T-cell (primary cell): ENCODE measurements at regions not wholly inside any gene's neighbourhood (a gene's known extent, or its start where the extent isn't known, plus 50 kb on each side); places are given as distances from the start of the nearest gene placed in this dataset.
A peak's percentile ranks its signal among the peaks of the same experiment; 100 is the strongest.

Source experiments
- ATAC-seq, 4 experiments: fragments of 200-7000 bp in 3 of 4; fragments of 150-1000 bp in 1 of 4; cut with Tn5 transposase; replicated peaks in 1 of 4; 1 replicate in 3 of 4; 2 replicates in 1 of 4; pipeline ENCODE4 v1.10.0; 2021; ENCODE audit warnings: moderate library complexity in 3 of 4, mild to moderate bottlenecking in 2 of 4, moderate number of reproducible peaks in 1 of 4
- CTCF ChIA-PET, 2 donors: fragments of 300-600 bp; sonication (Branson Sonifier 250); formaldehyde crosslinking; loops; one replicate each; lab custom pipeline; 2022; ENCODE audit warnings: antibody characterized with exemption in 2 of 2; lab: Charles Lee
- POLR2A ChIA-PET, 2 donors: fragments of 300-600 bp; sonication (Branson Sonifier 250); formaldehyde crosslinking; loops; one replicate each; lab custom pipeline; 2022; ENCODE audit warnings: antibody characterized with exemption in 2 of 2; lab: Charles Lee
- DNase-seq, 35 experiments: peaks; one replicate each; pipeline versions ENCODE4 v3.0.0 to v3.0.0-alpha.2; 2013 to 2023
- H3K27ac ChIP-seq: one replicate; pipeline ENCODE4 v1.5.1; 2013; ENCODE audit warnings: low read length
- H3K27me3 ChIP-seq, 2 experiments: replicated peaks in 1 of 2; 1 replicate in 1 of 2; 2 replicates in 1 of 2; pipeline versions ENCODE4 v1.6.1 to v1.7.0; 2013; ENCODE audit warnings: low read length in 1 of 2, mixed read lengths in 1 of 2; ENCODE audit not compliant: control insufficient read depth in 2 of 2, insufficient read depth in 2 of 2; ENCODE audit errors: extremely low read depth in 1 of 2
- H3K36me3 ChIP-seq, 2 donors: 1 replicate in 1 of 2; 2 replicates in 1 of 2; pipeline versions ENCODE4 v1.6.1 to v1.7.0; 2013; ENCODE audit warnings: low read length in 1 of 2; ENCODE audit not compliant: control insufficient read depth in 2 of 2, insufficient read depth in 1 of 2; ENCODE audit errors: extremely low read depth in 1 of 2
- H3K4me1 ChIP-seq, 2 experiments: 1 replicate in 1 of 2; 2 replicates in 1 of 2; pipeline versions ENCODE4 v1.6.1 to v1.7.0; 2013; ENCODE audit warnings: low read length in 2 of 2, mixed read lengths in 1 of 2; ENCODE audit not compliant: insufficient read depth in 2 of 2, control insufficient read depth in 1 of 2; ENCODE audit errors: extremely low read depth in 1 of 2
- H3K4me3 ChIP-seq, 2 donors: 1 replicate in 1 of 2; 2 replicates in 1 of 2; pipeline versions ENCODE4 v1.5.1 to v1.7.0; 2013; ENCODE audit warnings: mild to moderate bottlenecking in 2 of 2, low read length in 1 of 2, moderate library complexity in 1 of 2; ENCODE audit not compliant: control insufficient read depth in 1 of 2; ENCODE audit errors: extremely low read depth in 1 of 2
- H3K9me3 ChIP-seq: 2 replicates; pipeline ENCODE4 v1.7.0; 2013
- H3K27ac Mint-ChIP-seq, 2 donors: one replicate each; pipeline ENCODE4 v1.8.0; 2020 to 2021; ENCODE audit warnings: mild to moderate bottlenecking in 2 of 2, mixed read lengths in 2 of 2
- H3K27me3 Mint-ChIP-seq, 2 donors: one replicate each; pipeline ENCODE4 v1.8.0; 2021 to 2022; ENCODE audit warnings: mixed read lengths in 2 of 2
- H3K36me3 Mint-ChIP-seq: one replicate; pipeline ENCODE4 v1.8.0; 2021; ENCODE audit warnings: mixed read lengths
- H3K4me1 Mint-ChIP-seq, 3 donors: one replicate each; pipeline ENCODE4 v1.8.0; 2020 to 2022; ENCODE audit warnings: mixed read lengths in 3 of 3, mild to moderate bottlenecking in 1 of 3
- H3K4me3 Mint-ChIP-seq, 3 donors: one replicate each; pipeline ENCODE4 v1.8.0; 2020 to 2022; ENCODE audit warnings: mild to moderate bottlenecking in 3 of 3, mixed read lengths in 3 of 3, moderate library complexity in 3 of 3
- H3K9me3 Mint-ChIP-seq, 3 donors: one replicate each; pipeline ENCODE4 v1.8.0; 2020 to 2022; ENCODE audit warnings: mixed read lengths in 3 of 3
- WGBS: methylation state at CpG from one replicate; pipeline ENCODE4 v1.1.5; 2013; ENCODE audit warnings: missing lambda C conversion rate; ENCODE audit not compliant: insufficient coverage; 5-methylcytosine and 5-hydroxymethylcytosine counted together

DNA sequence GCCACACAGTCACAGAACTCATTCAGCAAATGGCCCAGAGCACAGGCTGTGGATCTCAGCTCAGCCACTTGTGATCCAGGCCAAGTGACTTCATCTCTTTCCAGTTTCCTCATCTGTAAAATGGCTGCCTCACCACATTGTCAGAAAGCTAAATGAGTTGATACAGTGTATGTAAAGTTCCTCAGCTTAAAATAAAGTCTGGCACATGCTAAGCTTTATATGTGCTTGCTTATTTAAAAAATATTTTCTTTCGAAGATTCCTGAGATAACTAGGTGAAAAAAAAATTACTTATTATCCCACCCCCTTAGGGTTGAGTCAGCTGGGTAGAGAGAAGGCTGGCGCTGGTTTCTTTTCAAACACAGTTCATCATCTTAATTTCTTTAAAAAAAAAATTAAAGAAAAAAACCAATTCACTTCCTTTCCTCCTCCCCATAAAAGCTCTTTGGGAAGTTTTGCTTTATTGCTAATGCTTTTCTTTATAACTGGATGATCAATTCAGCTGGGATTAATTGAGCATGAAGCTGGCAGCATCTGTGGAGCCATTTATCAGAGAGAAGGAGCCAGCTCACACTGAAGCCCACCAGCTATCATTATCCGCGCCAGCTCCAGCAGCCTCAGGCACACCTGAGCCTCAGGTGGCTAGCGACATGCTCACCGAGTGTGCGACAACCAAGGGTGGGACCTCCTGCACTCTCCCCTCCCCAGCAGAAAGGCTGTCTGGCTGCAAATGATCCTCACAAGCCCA lies 354.9 kb downstream of the FOXO1 start:
- Histone ChIP-seq H3K4me3 (no peak overlapping the region), H3K27me3 (peaks cover 0 to 2% of the 10 kb centered on the region in 2 experiments), H3K27ac (no peak overlapping the region), H3K4me1 (peaks cover 17 to 18% of the 10 kb centered on the region in 2 experiments), H3K9me3 (no peaks in the 10 kb centered on the region), H3K36me3 (no peaks in the 10 kb centered on the region)
- Mint-ChIP-seq H3K36me3 (no peaks in the 10 kb centered on the region), H3K9me3 (peaks cover 0 to 5% (median 0%) of the 10 kb centered on the region in 3 donors), H3K4me1 (peaks cover 36 to 50% (median 46%) of the 10 kb centered on the region in 3 donors), H3K27ac (no peak overlapping the region), H3K4me3 (no peak overlapping the region), H3K27me3 (no peaks in the 10 kb centered on the region)
- DNase-seq, result no peak
- CTCF ChIA-PET, result interaction anchor here in 1 of 2 donors (0.6 kb wide), 1 partner anchor 55 kb away, joined by 5 read pairs; no protein-coding TSS in a partner anchor
- POLR2A ChIA-PET, result no interaction called here
- no peak for ATAC-seq
- 97% methylated on average over 5 of the region's 7 CpGs for WGBS

DNA sequence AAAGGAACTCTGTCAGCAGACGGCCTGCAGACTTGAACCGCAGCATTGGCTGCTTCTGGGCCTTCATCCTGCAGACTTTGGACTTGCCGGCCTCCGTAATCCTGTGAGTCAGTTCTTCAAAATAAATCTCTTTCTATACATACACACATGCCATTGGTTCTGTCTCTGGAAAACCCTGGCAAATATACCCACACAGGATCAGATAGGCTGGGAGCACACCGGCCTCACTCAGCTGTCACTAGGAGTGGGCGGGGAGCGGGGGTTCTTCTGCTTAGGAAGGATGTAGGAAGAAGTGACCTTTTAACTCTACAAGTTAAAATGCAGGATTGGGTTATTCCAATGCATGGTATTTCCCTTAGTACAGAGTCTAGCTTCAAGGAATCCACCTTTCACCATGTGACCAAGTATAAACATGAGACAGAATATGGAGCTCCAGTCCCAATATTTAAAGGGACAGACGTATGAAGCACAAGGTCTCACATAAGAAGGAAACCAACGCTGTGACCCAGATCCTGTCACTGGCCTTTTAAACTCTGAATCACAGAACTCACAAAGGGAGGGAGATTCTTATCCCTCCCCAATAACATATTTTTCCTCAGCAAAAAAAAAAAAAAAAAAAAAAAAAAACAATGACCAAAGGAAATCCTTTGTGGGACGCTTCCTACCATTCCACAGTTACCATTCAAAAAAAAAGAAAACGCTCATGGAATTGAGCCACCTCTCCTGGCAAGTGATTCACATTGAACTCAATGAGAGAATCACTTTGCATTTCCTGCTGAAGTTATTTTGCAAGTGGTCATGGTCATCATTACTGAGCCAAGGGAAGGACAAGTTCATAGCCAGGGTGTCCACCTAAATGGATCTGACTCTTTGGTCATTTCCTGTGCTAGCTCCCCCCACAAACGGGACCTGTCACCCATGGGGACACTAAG lies 352.9 kb downstream of the FOXO1 start:
- POLR2A ChIA-PET, result interaction anchor here in 1 of 2 donors (0.7 kb wide), 1 partner anchor 109 kb away, joined by 3 read pairs; no protein-coding TSS in a partner anchor

DNA sequence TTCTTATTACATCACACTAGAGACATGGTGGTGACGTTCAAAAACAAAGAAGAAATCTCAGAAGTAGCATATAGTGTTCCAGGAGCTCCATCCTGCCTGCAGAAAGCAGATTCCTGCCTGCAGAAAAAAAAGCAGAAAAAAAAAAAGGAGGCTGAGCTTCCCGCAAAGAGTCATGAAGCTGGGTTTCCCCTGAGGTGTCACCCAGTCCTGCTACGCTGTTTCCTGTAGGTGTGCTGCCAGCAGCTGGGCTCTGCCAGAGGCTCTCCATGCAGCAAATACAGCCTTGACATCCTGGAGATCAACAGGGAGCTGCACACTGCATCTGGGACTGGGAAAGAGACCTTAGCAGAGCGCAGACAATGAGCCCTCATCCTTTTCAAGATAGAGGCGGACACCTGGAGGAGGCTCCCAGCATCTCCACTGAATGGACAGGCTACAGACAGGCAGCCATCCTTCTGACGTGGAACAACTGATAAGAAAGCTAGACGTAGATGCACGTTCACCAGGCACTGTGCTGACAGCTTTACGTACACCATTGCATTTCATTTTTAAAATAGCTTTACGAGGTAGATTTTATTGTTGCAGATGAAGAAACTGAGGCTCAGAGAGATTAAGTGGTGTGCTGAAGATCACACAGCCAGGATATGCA lies 350.9 kb downstream of the FOXO1 start:
- Histone ChIP-seq H3K27ac (peak overlapping the region; percentile 39), H3K9me3 (no peaks in the 10 kb centered on the region), H3K4me3 (peak overlapping the region in 1 of 2 donors; percentile 12), H3K4me1 (peaks cover 26 to 27% of the 10 kb centered on the region in 2 experiments), H3K36me3 (no peaks in the 10 kb centered on the region), H3K27me3 (no peaks in the 10 kb centered on the region)
- H3K9me3 Mint-ChIP-seq, result no peaks in the 10 kb centered on the region
- POLR2A ChIA-PET, result interaction anchor here (0.6 kb wide), 2 partner anchors 48 to 103 kb away, joined by 3 to 4 read pairs; no protein-coding TSS in a partner anchor
- peak overlapping the region; percentile 67 to 77 for H3K27ac Mint-ChIP-seq
- DNase-seq, result peak in 34 of 35 experiments; percentile 14 to 75 (median 50)
- no peaks in the 10 kb centered on the region for H3K36me3 Mint-ChIP-seq
- peak overlapping the region; percentile 52 to 67 (median 58) for H3K4me3 Mint-ChIP-seq
- 52% methylated on average over 4 of the region's 10 CpGs for WGBS
- peaks cover 56 to 67% (median 64%) of the 10 kb centered on the region in 3 donors for H3K4me1 Mint-ChIP-seq
- ATAC-seq, result peak; percentile 80 to 97 (median 84)
- CTCF ChIA-PET, result no interaction called here
- H3K27me3 Mint-ChIP-seq, result no peaks in the 10 kb centered on the region

More for the DNA sequence above, 352.9 kb downstream of the FOXO1 start:
- no peak overlapping the region for H3K4me3 Mint-ChIP-seq
- CTCF ChIA-PET, result no interaction called here
- Histone ChIP-seq H3K4me1 (peaks cover 23 to 27% of the 10 kb centered on the region in 2 experiments), H3K36me3 (no peaks in the 10 kb centered on the region), H3K9me3 (no peaks in the 10 kb centered on the region), H3K27me3 (peaks cover 0 to 2% of the 10 kb centered on the region in 2 experiments), H3K27ac (no peak overlapping the region), H3K4me3 (no peak overlapping the region)
- H3K27me3 Mint-ChIP-seq, result no peaks in the 10 kb centered on the region
- H3K27ac Mint-ChIP-seq, result peak overlapping the region in 1 of 2 donors; percentile 32
- WGBS, result 97% methylated on average over 5 of the region's 12 CpGs
- H3K9me3 Mint-ChIP-seq, result no peaks in the 10 kb centered on the region
- no peaks in the 10 kb centered on the region for H3K36me3 Mint-ChIP-seq
- DNase-seq, result no peak
- no peak for ATAC-seq
- peaks cover 46 to 56% (median 54%) of the 10 kb centered on the region in 3 donors for H3K4me1 Mint-ChIP-seq

DNA sequence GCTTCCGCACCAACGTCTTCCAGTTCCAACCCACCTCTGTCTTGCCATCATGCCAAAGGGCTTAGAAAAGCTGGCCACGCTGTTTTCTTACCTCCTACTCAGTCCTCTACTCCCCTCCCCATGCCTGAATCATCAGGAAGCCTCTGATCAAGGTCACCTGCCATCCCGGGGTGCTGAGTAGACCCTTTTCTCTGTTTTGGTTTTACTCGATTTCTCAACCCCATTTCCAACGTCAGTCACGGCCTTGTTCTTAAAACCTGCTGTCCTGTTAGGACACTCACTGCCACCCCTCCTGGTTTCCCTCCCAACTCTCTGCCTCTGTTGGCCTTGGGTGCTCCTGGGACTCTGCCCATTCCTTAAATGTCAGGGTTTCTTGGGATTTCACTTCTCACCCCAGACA lies 350.1 kb downstream of the FOXO1 start:
- WGBS, result 48% methylated on average over 4 of the region's 7 CpGs
- no peaks in the 10 kb centered on the region for H3K27me3 ChIP-seq
- no peak for ATAC-seq
- POLR2A ChIA-PET, result interaction anchor here in 1 of 2 donors (0.7 kb wide), 1 partner anchor 703 kb away, joined by 3 read pairs; no protein-coding TSS in a partner anchor
- H3K4me1 ChIP-seq, result peaks cover 23 to 27% of the 10 kb centered on the region in 2 experiments
- no peaks in the 10 kb centered on the region for H3K9me3 ChIP-seq
- H3K36me3 Mint-ChIP-seq, result no peaks in the 10 kb centered on the region
- H3K4me1 Mint-ChIP-seq, result peaks cover 57 to 67% (median 65%) of the 10 kb centered on the region in 3 donors
- H3K27ac Mint-ChIP-seq, result peak overlapping the region; percentile 58 to 77
- DNase-seq, result peak in 1 of 35 experiments; percentile 17
- no peaks in the 10 kb centered on the region for H3K9me3 Mint-ChIP-seq
- no peaks in the 10 kb centered on the region for H3K36me3 ChIP-seq
- H3K27ac ChIP-seq, result peak overlapping the region; percentile 39
- no peaks in the 10 kb centered on the region for H3K27me3 Mint-ChIP-seq
- CTCF ChIA-PET, result no interaction called here
- no peak overlapping the region for H3K4me3 ChIP-seq
- H3K4me3 Mint-ChIP-seq, result peak overlapping the region in 1 of 3 donors; percentile 24

DNA sequence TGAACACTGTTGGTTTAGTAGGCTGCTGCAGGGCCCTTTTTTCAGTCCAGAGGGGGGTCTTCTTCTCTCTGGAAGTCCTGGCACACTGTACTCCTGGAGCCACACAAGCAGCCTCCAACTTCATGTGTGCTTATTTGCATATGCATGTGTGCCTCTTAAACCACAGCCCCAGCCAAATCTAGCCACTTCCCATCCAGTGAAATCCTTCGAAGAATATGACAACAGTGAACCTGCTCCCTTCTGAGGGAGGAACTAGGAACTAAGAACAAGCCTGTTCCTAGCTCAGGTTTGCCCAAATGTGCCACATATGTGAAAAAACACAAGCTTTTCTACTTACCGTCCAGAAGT lies 348.5 kb downstream of the FOXO1 start:
- DNase-seq (no peak), ATAC-seq (no peak)
- ChIA-PET POLR2A (no interaction called here), CTCF (no interaction called here)
- peak overlapping the region in 1 of 2 donors; percentile 23 for H3K27ac Mint-ChIP-seq
- 100% methylated on average over 1 of the region's 2 CpGs for WGBS
- no peaks in the 10 kb centered on the region for H3K27me3 Mint-ChIP-seq
- no peaks in the 10 kb centered on the region for H3K36me3 ChIP-seq
- no peak overlapping the region for H3K4me3 Mint-ChIP-seq
- no peak overlapping the region for H3K4me3 ChIP-seq
- H3K9me3 Mint-ChIP-seq, result no peaks in the 10 kb centered on the region
- H3K27me3 ChIP-seq, result no peaks in the 10 kb centered on the region
- peaks cover 57 to 65% (median 63%) of the 10 kb centered on the region in 3 donors for H3K4me1 Mint-ChIP-seq
- no peak overlapping the region for H3K27ac ChIP-seq
- H3K4me1 ChIP-seq, result peaks cover 23 to 27% of the 10 kb centered on the region in 2 experiments
- no peaks in the 10 kb centered on the region for H3K36me3 Mint-ChIP-seq
- no peaks in the 10 kb centered on the region for H3K9me3 ChIP-seq
